ENCODE measurements at regions not wholly inside any gene's neighbourhood (a gene's known extent, or its start where the extent isn't known, plus 50 kb on each side); places are given as distances from the start of the nearest gene placed in this dataset.
A peak's percentile ranks its signal among the peaks of the same experiment; 100 is the strongest.
"Not testable (repeated sequence)": the region's sequence is repeated elsewhere in the genome, so short reads cannot be mapped to it uniquely, and the experiment has no call there.

DNA sequence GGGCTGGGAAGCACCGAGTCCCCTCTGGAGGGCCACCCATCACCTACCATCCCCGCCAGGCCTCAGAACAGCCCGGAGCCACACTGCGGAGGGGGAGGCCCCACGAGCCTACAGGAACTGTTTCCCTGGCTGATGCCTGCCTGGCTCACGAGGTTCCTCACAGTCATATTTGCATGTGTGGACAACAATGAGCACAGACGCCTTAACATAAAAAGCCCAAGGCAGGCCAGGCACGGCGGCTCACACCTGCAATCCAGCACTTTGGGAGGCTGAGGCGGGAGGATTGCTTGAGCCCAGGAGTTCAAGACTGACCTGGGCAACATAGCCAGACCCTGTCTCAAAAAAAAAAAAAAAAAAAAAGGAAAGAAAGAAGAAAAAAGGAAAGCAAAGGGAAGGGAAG is 125.9 kb downstream of the FAM53A start:
- DNase-seq, result no peak

DNA sequence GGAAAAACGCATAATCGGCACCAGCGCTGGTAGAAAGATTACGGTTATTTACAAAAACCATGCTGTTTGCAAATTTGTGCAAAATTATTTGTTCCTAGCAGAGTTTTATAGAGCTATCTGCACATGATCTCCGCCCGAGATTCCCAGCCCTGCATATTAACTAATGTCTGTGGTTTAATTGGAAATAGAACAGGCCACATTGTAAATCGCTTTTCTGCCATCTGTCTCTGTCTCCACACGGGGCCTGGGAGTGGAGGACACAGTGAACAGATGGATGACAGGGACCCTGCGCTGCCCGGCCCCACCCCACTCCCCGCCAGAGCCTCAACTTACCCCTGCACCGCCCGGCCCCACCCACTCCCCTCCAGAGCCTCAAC is 126.9 kb downstream of the FAM53A start:
- no peak for DNase-seq

DNA sequence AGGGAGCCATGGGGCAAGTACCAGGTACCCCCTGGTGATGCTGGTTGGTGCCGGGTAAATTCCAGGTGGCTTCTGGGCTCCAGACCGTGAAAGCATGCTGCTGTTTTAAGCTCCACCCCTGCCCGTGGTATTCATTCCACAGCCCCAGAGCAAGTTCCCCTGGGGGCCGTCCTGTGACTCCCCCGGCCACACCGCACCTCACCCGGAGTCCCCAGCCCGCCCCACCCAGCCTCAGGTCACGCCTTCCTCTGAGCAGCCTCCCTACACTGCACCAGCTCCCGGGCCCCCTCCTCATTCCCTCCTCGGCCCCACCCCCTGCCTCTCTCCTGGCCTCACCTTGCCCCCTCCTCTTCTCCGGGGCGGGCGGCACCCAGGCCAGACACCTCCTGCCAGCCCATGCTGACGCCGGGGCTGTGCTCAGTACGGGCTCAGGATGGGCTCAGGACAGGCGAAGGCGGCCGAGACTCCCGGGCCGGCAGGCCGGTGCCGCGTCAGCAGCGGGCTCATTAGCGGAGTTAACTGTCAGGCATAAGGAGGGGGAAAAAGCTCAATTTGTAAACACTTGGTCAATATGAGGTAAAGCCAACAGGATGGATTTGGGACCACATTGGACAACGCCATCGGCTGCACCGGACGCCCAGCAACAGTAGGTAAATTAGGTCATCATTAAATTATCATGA is 127.4 kb downstream of the FAM53A start:
- no peak for DNase-seq

DNA sequence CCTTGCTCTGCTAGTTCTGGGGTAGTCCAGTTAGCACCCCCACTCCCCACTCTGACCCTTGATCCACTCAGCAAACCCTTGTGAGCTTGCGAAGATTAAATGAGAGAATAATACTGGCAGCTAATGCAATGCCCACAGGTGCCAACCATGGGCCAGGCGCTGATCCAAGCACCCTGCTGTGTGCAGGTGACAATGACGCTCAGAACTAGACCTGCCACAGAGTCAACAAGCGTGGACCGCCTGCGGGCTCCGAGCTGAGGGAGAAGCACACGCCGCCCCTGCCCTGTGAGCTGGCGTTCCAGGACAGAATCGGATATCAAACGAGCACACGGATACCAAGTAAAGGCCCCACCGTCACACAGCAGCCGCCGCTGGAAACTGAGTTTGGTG is 129.2 kb downstream of the FAM53A start:
- no peak for DNase-seq

DNA sequence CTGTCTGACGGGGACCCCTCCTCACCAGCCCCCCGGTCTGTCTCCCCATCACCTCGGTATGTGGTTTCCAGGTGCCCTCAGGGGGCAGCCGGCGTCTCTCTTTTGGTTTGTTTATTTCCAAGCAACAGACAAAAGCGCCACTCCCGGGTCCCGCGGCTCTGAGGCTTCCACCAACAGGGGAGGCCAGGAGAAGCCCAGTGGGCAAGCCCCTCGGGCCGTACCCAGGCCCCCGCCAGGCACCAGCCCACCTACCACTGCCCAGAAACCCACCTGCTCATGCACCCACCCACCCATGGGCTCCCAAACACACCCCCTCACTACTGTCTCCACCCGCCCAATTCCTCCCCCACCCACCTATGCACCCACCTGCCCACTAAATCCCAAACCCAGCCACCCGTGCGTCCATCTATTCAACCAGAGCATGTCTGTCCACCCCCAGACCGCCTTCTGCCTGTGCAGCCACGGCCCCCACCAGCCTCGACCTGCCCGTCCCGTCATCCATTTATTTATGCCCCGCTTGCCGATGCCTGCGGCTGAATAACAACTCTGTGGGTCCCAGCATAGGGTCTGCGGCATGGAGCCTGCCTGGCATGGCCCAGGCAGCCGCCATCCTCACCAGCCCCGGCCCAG is 129.8 kb downstream of the FAM53A start:
- DNase-seq, result no peak

DNA sequence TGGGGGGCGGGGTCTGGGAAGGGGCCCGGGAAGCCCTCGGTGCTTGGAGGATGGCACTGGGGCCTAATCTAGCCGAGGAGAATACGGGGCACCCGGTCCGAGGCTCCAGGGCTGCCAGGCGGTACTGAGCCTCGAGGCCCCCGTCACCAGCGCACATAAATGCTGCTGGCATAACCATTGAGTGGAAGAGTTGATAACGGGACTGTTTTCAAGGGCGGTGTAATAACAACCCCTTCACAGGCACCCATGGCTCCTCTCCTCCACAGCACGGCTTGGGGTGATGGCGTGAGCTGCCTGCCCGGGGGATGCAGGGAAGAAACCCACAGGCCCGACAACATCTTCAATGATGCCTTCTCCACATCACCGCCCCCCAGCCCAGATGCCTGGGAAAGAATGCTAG is 130.7 kb downstream of the FAM53A start:
- no peak for DNase-seq

DNA sequence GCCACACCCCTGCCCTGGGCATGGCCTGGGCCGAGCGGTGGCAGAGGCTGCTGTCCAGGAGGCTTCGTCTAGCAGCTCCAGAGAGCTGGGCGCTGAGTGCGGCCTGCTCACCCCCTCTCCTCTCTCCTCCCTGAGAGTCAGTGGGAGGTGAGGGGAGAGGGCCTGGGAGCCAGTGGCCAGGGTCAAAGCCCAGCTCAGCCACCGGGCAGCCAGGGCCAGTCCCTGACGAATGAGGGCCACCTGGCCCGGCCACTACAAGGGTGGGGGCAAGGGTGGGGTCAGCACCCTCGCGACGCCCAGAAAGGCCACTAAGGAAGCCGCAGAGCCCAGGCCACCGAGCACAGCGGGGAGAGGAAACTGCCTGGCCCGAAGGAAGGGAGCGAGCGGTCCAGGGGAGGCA is 131.7 kb downstream of the FAM53A start:
- no peak for DNase-seq

DNA sequence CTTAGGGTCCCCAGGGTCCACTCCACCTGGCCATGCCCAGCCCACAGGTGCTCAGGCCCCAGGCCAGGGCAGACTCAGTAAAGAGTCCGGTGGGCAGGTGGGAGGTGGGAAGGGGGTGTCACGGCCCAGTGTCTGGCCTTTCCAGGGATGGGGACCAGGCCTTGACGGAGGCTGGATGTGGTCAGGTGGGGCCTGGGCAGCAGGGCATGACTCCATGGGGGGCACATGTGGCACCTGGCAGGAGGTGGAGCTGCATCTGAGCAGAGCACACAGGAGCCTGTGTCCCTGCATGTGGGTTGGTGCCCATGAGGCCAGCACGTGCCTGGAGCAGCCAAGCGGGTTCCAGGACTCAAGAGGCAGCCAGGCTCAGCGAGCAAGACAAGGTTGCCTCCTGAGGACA is 132.9 kb downstream of the FAM53A start:
- no peak for DNase-seq

DNA sequence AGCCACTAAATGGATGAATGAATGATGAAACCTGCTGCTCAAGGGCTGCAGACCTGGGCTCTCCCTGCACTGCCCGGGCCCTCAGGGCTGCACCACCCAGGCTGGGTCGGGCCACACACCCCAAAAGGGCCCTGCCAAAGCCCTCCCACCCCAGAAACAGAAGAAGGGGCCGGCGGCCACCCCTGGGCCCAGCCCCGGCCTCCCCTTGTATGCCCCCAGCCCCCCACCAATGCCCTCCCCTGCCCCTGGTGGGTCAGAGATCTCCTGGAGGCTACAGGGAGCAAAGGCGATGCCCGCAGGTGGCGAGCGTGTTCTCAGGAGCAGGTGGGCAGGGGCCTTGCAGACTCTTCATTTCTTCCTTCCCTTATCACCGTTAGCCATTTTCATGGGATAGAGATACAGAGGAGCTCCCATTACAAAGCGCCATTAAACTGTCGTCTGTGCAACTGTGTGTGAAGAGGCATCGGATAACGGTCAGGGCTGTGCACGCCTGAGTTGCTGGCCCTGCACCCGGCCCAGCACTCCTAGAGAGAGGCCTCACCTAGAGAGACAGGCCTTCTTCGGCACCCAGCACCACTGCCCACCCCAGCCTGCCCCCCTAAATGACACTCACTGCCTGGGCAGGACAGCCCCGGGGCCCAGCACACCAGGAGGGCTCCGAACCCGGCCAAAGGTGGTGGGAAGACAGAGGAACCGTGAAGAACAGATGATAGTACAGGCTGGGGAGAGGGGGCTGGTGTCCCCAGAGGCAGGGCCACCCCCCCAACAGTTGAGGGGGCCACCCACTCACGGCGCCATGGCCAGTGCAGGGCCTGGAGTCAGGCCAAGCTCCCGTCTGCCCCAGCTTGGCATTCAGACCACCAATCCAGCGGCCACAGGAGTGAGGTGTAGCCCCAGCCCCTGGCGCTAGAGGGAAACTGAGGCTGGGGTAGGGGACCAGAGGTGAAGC is 133.7 kb downstream of the FAM53A start:
- DNase-seq, result no peak

DNA sequence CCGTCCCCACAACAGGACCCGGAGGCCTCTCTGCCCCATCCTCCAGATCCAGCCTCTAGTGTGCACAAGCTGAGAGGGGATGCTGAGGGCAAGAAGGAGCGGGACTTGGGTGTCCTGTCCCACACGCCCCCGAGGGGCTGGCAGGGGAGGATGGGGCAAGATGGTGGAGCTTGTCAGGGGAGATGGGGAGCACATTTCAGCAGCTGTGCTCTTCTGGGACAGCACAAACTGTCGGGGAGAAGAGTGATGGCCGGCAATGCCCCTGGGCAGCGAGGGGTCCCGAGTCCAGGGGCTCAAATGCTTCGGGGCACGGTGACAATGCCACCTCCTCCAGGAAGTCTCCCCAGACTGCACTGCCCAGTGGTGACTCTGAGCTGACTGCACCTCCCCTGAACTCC is 134.5 kb downstream of the FAM53A start:
- DNase-seq, result no peak

DNA sequence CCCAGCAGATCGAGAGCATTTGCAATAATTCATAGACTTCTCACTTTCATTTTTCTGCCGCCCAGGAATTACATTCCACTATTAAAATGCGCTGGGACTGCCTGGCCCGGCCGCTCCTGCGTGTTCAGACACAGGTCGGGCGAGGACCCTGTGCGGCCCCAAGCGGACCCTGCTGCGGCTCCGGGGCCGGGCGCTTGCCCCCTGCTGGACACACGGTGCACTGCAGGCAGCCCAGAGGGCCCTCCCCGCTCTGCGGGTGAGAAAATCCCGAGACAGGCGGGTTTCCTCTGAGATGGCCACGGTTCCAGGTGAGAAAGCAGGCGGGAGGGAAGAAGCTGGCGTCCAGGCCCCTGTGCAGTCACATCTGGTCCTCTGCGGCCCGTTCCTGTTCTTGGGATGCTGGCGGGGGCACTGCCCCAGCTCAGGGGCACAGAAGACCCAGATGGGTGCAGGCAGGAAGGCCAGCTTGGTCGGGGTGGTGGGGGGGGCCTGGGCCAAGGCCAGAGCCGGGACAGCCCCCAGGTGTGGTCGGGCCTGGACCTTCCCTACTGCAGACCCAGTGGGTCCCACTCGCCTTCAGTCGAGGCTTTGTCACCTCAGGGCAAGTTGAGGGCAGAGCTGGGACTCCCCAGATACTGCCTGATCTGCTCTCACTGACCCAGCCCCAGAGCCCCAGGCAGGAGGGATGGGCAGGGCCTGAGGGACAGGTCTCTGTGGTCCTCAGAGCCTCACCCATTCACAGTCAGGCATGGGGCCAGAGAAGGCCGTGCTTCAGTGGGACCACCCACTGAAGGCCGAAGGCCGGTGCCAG is 135.1 kb downstream of the FAM53A start:
- peak; percentile 41 for DNase-seq

DNA sequence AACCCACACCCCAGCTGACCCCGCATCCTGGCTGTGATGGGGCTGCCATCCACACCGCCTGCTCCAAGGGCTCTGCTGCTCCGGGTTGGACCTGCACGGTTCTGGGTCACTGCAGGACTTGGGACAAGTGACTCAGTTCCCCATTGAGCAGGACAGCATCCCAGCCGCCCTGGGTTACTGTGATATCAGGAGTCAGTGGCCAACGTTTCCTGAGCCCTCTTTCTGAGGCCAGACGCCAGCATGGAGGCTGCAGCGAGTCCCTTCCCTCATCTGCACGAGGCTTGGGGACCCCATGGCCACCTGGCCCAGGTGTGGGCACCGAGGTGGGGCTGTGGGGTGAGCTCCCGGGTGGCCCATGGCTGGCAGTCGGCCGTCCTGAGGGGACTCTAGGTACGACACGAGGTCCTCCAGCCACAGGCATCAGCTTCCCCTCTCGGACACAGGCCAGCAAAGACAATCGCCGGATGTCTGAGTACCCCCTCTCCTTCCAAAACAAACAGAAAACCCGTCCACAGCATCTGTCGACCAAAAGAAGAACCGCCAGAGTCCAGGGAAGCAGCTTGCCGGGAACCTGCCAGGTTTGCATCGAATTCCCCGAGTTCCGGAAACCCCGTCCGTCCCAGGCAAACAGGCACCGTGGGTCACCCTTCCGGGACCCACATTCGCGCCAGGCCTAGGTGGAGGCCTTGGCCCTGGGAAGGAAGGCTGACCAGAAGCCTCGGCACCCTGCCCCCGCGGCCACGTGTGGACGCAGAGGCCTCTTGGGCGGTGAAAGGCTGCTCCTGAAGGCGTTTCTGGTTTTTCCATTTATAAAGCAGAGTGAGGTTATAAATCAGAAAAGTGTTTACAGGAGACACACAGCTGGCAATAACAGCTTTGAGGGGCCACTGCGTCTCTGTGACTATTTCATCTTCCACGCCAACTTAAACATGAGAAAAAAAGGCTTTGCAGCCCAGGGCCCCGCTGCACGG is 136.0 kb downstream of the FAM53A start:
- no peak for DNase-seq

DNA sequence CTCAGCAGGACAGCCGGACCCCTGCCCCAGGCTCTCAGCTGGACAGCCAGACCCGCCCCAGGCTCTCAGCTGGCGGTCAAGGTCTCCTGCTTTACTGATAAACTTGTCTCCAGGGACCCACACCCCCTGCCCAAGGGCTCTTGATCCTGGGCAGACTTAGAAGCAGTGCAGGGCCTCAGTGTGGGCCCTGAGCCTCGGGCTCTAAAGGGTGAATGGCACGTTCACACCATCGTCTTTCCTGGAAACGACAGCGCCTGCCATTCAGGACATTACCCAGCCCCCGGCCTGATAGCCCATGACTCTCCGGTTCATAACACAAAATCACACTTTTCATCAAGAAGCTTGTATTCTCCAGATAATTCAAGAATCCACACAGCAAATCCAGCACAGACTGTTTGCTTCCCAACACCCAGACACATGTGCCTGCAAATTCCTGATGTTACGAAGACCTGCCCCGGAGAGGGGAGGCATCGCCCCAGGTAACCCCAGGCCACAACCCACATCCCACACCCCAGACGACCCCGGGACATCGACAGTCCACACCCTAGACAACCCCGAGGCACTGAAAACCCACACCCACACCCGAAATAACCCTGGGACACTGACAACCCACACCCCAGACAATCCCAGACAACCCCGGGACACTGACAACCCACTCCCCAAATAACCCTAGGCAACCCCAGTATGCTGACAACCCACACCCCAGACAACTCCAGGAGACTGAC is 136.8 kb downstream of the FAM53A start:
- no peak for DNase-seq

DNA sequence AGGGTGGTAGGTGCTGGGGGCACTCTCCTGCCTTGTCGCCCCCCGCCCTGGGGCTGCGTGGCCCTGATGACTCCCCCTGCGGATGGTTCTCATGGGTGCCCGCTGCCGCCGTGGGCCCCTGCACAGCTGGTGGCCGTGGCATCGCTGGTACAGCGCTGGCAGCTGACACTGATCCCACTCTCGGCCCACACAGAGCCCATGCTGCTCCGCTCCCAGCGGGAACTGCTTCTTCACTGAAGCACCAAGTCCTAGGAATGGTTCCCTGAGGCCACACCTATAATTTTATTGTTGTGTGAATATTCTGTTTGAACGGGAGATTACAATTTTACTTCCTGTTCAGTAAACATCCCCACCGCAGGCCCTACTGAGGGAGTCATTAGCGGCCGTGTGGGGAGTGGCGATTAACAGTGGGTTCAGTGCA is 138.6 kb upstream of the NKX1-1 start:
- no peak for DNase-seq

DNA sequence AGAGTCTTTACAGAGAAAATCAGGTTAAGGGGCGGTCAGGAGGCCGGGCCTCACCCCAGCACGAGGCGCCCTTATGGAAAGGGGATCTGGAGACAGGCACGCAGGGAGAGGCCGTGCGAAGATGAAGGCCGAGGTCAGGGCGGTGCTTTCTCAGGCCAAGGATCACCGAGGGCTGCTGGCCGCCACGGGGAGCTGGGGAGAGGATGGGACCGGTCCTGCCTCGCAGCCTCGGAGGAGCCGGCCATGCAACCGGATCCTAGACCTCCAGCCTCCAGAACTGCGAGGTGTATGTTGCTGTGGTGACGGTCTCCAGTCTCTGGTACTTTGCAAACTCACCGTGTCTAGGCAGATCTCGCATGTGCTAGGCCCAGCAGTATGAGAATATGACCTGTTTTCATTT is 138.2 kb upstream of the NKX1-1 start:
- not testable (repeated sequence) for DNase-seq

DNA sequence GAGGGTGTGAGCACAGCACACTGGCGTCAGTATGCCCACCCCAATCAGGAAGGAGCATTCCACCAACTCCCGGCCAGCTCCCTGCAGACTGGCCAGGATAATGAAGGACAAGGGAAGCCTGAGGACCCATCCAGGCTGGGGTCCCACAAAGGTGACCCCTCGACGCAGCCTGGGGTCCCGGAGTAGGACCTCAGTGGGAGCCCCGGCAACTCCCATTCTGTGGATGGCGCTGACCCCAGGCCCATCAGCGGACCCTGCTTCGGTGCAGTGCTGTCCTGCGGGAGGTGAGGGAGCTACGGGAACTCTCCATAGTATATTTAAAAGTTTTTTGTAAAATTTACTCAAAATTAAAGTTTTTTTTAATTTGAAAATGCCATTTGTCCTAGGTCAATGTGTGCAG is 137.7 kb upstream of the NKX1-1 start:
- no peak for DNase-seq

DNA sequence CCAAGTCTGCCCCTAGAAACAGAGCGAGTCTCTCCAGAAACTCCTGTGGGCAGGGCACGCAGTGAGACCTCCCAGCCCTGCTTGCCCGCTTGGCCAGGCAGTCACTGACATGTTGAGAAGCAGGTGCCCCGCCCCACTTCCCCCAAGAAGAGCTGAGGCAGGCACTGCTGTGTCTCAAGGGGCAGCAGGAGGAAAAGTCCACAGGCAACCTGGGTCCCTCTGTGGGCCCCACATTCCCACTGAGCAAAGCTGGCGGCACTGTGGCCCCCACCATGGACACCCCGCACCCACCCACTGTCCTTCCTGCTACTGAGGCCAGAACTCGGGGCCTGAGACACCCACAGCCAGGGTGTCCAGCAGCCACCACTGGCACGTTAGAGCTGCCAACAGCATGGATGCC is 137.3 kb upstream of the NKX1-1 start:
- no peak for DNase-seq

DNA sequence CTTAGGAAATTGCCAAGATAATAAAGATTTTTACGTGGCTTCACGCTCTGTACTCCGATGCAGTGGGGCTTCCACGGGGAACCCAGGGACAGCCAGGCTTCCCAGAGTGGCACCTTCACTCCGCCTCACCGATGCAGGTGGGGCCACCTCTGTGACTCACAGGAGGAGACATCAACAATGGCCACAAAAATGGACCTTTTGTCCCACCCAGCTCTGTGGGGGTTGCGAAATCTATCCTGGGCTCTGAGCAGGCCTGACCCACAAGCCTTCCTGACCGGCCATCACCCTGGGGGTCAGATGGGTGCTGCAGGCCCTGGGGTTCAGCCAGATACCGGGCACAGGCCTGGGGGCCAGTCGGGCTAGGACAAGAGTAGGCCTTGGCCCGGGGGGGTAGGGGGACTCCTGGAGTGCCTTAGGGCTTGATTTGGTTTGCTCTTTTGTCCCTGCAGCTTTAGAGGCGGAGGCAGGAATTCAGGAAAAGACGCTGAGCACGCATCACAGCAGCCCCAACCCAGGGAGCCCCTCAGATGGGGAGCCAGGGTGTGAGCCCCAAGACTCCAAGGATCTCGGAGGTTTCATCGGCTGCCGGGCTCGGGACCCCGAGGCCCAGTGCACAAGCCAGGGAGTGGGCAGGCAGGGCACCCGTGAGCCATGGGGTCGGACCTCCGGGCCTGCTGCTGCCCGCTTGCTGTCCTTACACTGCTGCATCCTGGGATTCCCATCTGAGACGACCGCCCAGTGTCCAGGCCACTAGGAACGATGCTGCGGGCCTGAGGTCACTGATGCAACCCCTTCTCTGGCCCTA is 136.5 kb upstream of the NKX1-1 start:
- DNase-seq, result no peak

DNA sequence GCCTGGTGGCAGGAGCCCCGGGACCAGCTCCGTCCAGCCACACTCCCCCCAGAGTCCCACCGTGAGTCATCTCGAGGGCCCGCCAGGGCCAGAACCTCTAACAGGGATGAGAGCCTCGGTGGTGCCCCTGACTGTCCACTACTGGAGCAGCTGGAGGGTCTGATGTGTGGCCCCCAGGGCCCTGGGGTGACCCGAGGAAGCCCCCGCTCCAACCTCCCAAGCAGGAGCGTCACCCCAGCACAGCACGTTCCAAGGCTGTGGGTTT is 135.9 kb upstream of the NKX1-1 start:
- no peak for DNase-seq

DNA sequence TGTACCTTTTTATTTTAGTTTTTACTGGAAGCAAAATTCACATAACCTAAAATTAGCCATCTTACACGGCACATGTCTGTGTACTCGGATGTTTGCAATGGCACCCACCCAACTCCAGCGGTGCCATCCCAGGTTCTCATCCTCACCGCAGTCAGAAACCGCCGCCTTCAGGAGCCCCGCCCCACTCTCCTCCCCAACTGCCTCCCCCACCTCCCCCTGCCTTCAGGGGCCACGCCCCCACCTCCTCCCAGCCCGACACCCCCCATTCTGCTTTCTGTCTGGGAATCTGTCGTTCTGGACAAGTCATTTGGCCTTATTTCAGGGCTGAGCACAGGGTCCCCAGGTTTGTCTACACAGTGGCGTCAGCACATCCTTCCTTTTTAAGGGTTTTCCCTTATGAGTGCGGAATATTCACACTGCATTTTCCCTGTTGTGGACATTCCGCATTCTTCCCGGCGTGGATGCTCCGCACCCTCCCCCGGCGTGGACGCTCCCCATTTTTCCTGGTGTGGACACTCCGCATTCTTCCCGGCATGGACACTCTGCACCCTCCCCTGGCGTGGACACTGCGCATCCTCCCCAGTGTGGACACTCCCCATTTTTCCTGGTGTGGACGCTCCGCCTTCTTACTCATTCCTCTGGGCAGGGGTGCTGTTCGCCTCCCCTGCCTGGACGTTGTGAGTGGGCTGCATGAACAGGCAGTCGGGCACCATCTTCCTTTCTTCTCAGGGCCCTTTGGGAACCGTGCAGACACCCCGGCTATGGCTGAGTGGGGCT is 135.4 kb upstream of the NKX1-1 start:
- DNase-seq, result no peak
